ENCODE measurements at regions not wholly inside any gene's neighbourhood (a gene's known extent, or its start where the extent isn't known, plus 50 kb on each side); places are given as distances from the start of the nearest gene placed in this dataset.
"Not testable (repeated sequence)": the region's sequence is repeated elsewhere in the genome, so short reads cannot be mapped to it uniquely, and the experiment has no call there.

DNA sequence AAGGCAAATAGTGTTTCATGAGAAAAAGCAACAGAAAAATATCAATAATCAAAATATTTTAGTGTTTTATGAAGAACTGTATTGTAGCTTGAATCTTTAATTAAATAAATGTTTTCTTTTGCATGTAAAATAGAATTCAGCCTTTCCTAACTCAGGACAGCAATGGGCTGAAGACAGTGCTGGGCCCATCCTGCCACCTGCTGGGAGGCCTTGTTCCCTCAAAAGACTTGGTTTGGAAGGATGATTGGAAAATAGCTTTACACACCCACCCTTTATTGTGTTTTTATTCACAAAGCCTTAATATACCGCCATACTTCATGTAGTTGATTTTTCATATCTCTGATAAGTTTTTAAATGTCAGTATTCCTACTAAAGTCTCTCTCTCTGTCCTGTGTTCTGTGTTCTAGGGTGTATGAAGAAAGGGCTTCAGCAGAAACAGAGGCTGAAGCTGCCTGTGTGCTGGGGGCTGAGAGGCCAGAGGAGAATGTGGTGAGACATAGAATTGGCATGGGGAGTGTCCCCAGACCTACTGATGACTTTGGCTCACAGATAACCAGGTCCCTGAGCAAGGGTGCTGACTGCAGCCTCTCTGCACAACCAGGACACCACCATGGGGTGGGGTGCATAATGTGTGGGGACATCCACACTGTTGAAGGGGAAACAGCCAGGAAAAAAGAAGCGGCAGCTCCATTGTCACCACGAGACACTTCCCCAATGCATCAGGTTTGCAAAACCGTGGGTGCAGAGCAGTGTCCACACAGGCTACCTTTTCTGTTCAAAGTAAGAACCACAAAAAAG is 286.0 kb upstream of the WSB1 start:
- BruUV-seq (replicated peaks); DNase-seq (ENCODE audit: low spot score); CTCF ChIA-PET (ENCODE audit: unreplicated experiment); H3K79me2 ChIP-seq (ENCODE audit: insufficient read depth, low read depth, low read length); H3K9me3 ChIP-seq (ENCODE audit: low read length); POLR2A ChIA-PET; H3K36me3 ChIP-seq (ENCODE audit: insufficient read depth, low read length); intact Hi-C loops (cut with micrococcal nuclease; ENCODE audit: unreplicated experiment); H3K27ac ChIP-seq (ENCODE audit: low read depth, low read length, poor library complexity, severe bottlenecking); H2AFZ ChIP-seq (ENCODE audit: low read length); H3K4me3 ChIP-seq (ENCODE audit: low read depth, low read length, poor library complexity, severe bottlenecking); H4K20me1 ChIP-seq (ENCODE audit: insufficient read depth, low read length); H3K9me2 ChIP-seq (ENCODE audit: insufficient read depth, low read length); H3K4me1 ChIP-seq (ENCODE audit: insufficient read depth, low read length, poor library complexity, severe bottlenecking); H3K4me2 ChIP-seq (ENCODE audit: low read length): not testable (repeated sequence)
- TF ChIP-seq, protein P1, sequence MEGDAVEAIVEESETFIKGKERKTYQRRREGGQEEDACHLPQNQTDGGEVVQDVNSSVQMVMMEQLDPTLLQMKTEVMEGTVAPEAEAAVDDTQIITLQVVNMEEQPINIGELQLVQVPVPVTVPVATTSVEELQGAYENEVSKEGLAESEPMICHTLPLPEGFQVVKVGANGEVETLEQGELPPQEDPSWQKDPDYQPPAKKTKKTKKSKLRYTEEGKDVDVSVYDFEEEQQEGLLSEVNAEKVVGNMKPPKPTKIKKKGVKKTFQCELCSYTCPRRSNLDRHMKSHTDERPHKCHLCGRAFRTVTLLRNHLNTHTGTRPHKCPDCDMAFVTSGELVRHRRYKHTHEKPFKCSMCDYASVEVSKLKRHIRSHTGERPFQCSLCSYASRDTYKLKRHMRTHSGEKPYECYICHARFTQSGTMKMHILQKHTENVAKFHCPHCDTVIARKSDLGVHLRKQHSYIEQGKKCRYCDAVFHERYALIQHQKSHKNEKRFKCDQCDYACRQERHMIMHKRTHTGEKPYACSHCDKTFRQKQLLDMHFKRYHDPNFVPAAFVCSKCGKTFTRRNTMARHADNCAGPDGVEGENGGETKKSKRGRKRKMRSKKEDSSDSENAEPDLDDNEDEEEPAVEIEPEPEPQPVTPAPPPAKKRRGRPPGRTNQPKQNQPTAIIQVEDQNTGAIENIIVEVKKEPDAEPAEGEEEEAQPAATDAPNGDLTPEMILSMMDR (conservative IDR thresholded peaks at IDR 0.05; ENCODE audit: low read length): peak; percentile 26; the same call in 1 of the 2 replicates

DNA sequence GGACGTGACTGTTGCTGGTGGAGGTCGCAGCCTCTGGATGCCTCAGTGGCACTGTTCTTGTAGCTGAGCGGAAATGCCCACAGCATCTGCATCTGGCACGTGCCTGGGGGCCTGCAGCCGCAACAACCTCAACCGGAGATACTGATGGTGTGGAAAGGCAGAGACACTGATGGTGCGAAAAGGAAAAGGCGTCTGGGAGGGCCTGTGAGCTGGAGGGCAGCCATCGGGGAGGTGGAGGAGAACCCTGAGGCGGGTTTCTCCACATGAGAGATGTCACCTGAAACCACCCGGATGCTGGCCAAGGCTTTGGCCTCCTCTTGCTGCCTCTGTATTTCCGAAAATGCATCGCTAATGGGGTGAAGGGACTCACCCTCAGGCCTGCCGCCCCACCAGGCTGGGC is 284.8 kb upstream of the WSB1 start:
- Histone ChIP-seq H3K4me1 (ENCODE audit: insufficient read depth, low read length, poor library complexity, severe bottlenecking) (no peaks in the 10 kb centered on the region), H3K27ac (ENCODE audit: low read depth, low read length, poor library complexity, severe bottlenecking) (no peak overlapping the region), H3K4me3 (ENCODE audit: low read depth, low read length, poor library complexity, severe bottlenecking) (no peak overlapping the region), H3K36me3 (ENCODE audit: insufficient read depth, low read length) (no peaks in the 10 kb centered on the region), H2AFZ (ENCODE audit: low read length) (no peak overlapping the region), H4K20me1 (ENCODE audit: insufficient read depth, low read length) (no peaks in the 10 kb centered on the region), H3K9me3 (ENCODE audit: low read length) (no peaks in the 10 kb centered on the region), H3K4me2 (ENCODE audit: low read length) (no peak overlapping the region), H3K79me2 (ENCODE audit: insufficient read depth, low read depth, low read length) (no peaks in the 10 kb centered on the region), H3K9me2 (ENCODE audit: insufficient read depth, low read length) (no peaks in the 10 kb centered on the region)
- CTCF ChIA-PET (ENCODE audit: unreplicated experiment): no interaction called here
- BruUV-seq (replicated peaks): no TSS peak
- TF ChIP-seq, protein P1 (conservative IDR thresholded peaks at IDR 0.05; ENCODE audit: low read length): no peak
- no peak for TF ChIP-seq EZH2phosphoT487 (IDR thresholded peaks at IDR 0.05; ENCODE audit: borderline replicate concordance, low read depth, low read length)
- no peak for DNase-seq (ENCODE audit: low spot score)
- POLR2A ChIA-PET: no interaction called here
- intact Hi-C loops (cut with micrococcal nuclease; ENCODE audit: unreplicated experiment): no loop called here

DNA sequence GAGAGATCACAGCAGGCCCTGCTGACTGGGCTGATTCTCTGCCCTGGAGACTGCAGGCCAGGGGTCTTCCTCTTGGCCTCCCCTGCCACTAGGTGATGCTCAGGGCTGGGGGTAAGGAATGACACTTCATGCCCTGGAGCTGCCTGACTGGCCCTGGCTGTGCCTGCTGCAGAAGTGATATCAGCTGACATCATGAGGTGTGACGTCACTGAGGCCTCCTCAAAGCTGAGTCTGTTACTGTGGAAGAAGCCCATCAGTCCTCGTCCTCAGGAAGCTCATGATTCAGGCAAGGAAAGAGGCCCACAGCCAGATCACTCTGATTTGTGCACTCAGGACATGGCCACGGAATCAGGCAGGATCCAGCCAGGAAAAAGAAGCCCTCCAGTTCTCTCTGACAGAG is 283.8 kb upstream of the WSB1 start:
- H3K4me3 ChIP-seq (ENCODE audit: low read depth, low read length, poor library complexity, severe bottlenecking); DNase-seq (ENCODE audit: low spot score); intact Hi-C loops (cut with micrococcal nuclease; ENCODE audit: unreplicated experiment); H2AFZ ChIP-seq (ENCODE audit: low read length); H3K79me2 ChIP-seq (ENCODE audit: insufficient read depth, low read depth, low read length); H3K36me3 ChIP-seq (ENCODE audit: insufficient read depth, low read length); H3K4me2 ChIP-seq (ENCODE audit: low read length); H3K27ac ChIP-seq (ENCODE audit: low read depth, low read length, poor library complexity, severe bottlenecking); H3K9me2 ChIP-seq (ENCODE audit: insufficient read depth, low read length); H3K9me3 ChIP-seq (ENCODE audit: low read length); H4K20me1 ChIP-seq (ENCODE audit: insufficient read depth, low read length); POLR2A ChIA-PET; BruUV-seq (replicated peaks); H3K4me1 ChIP-seq (ENCODE audit: insufficient read depth, low read length, poor library complexity, severe bottlenecking); CTCF ChIA-PET (ENCODE audit: unreplicated experiment): not testable (repeated sequence)

DNA sequence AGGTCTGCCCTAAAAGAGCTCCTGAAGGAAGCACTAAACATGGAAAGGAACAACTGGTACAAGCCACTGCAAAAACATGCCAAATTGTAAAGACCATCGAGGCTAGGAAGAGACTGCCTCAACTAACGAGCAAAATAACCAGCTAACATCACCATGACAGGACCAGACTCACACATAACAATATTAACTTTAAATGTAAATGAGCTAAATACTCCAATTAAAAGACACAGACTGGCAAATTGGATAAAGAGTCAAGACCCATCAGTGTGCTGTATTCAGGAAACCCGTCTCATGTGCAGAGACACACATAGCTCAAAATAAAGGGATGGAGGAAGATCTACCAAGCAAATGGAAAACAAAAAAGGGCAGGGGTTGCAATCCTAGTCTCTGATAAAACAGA is 263.4 kb upstream of the WSB1 start:
- H3K27ac ChIP-seq (ENCODE audit: low read depth, low read length, poor library complexity, severe bottlenecking); intact Hi-C loops (cut with micrococcal nuclease; ENCODE audit: unreplicated experiment); H3K4me3 ChIP-seq (ENCODE audit: low read depth, low read length, poor library complexity, severe bottlenecking); DNase-seq (ENCODE audit: low spot score); H3K4me2 ChIP-seq (ENCODE audit: low read length); H3K9me3 ChIP-seq (ENCODE audit: low read length); H3K9me2 ChIP-seq (ENCODE audit: insufficient read depth, low read length); CTCF ChIA-PET (ENCODE audit: unreplicated experiment); H2AFZ ChIP-seq (ENCODE audit: low read length); H3K36me3 ChIP-seq (ENCODE audit: insufficient read depth, low read length); H3K79me2 ChIP-seq (ENCODE audit: insufficient read depth, low read depth, low read length); POLR2A ChIA-PET; H3K4me1 ChIP-seq (ENCODE audit: insufficient read depth, low read length, poor library complexity, severe bottlenecking); BruUV-seq (replicated peaks); H4K20me1 ChIP-seq (ENCODE audit: insufficient read depth, low read length): not testable (repeated sequence)

Data from OCI-LY7 (cell line).